Astrocyte of the cerebellum (primary cell): ENCODE measurements at regions not wholly inside any gene's neighbourhood (a gene's known extent, or its start where the extent isn't known, plus 50 kb on each side); places are given as distances from the start of the nearest gene placed in this dataset.

Experiments
- DNase-seq: peaks from one replicate; pipeline ENCODE4 v3.0.0-alpha.2; 2011; ENCODE audit warnings: low read depth
- H3K4me3 ChIP-seq: 2 replicates; pipeline ENCODE4 v1.5.1; 2011; ENCODE audit warnings: mild to moderate bottlenecking, low read depth, low read length, moderate library complexity
- CTCF ChIP-seq: IDR thresholded peaks from 2 replicates; pipeline ENCODE4 v1.5.1; 2012; ENCODE audit warnings: low read length, low read depth, moderate library complexity, mild to moderate bottlenecking; ENCODE audit errors: missing control alignments
- in situ Hi-C: cut with HindIII; loops from 2 replicates; pipeline ENCODE4 v1.10.0; 2017; ENCODE audit warnings: low sequenced_read_pairs

GRCh38 chr10:4456776-4457175 lies 369.2 kb upstream of the AKR1E2 start:
- no peak overlapping the region for H3K4me3 ChIP-seq
- in situ Hi-C loops: no loop called here
- no peak for TF ChIP-seq CTCF
- DNase-seq: no peak

- TF ChIP-seq CTCF: no peak
These were observed 369.7 kb upstream of the AKR1E2 start for GRCh38 chr10:4456279-4456678.

GRCh38 chr10:4453950-4454349 lies 372.1 kb upstream of the AKR1E2 start:
- no peak for DNase-seq
- no peak for TF ChIP-seq CTCF
- H3K4me3 ChIP-seq: no peak overlapping the region
- in situ Hi-C loops: no loop called here

More at GRCh38 chr10:4456279-4456678, 369.7 kb upstream of the AKR1E2 start:
- in situ Hi-C loops: no loop called here
- H3K4me3 ChIP-seq: no peak overlapping the region
- no peak for DNase-seq

- in situ Hi-C loops: no loop called here
- TF ChIP-seq CTCF: no peak
- no peak for DNase-seq
- H3K4me3 ChIP-seq: no peak overlapping the region
These were observed 372.7 kb upstream of the AKR1E2 start for GRCh38 chr10:4453276-4453675.

GRCh38 chr10:4450981-4451908 lies 374.8 kb upstream of the AKR1E2 start:
- in situ Hi-C loops: no loop called here
- TF ChIP-seq CTCF: no peak
- no peak overlapping the region for H3K4me3 ChIP-seq
- DNase-seq: peak; percentile 18

- no peak for DNase-seq
- H3K4me3 ChIP-seq: no peak overlapping the region
- in situ Hi-C loops: no loop called here
- TF ChIP-seq CTCF: no peak
These were observed 375.8 kb upstream of the AKR1E2 start for GRCh38 chr10:4450169-4450568.
